Type B pancreatic cell (in vitro differentiated cells): ENCODE measurements at regions not wholly inside any gene's neighbourhood (a gene's known extent, or its start where the extent isn't known, plus 50 kb on each side); places are given as distances from the start of the nearest gene placed in this dataset.

Source experiments
- DNase-seq: peaks from one replicate; pipeline ENCODE4 v3.0.0; 2021; ENCODE audit warnings: mixed read lengths; ENCODE audit not compliant: unreplicated experiment; ENCODE audit errors: extremely low spot score
- H3K27ac Mint-ChIP-seq: 2 replicates; pipeline ENCODE4 v1.8.0; 2021; ENCODE audit warnings: mild to moderate bottlenecking, mixed read lengths
- H3K27me3 Mint-ChIP-seq: 2 replicates; pipeline ENCODE4 v1.8.0; 2021; ENCODE audit warnings: mixed read lengths
- H3K36me3 Mint-ChIP-seq: 2 replicates; pipeline ENCODE4 v1.8.0; 2021; ENCODE audit warnings: mixed read lengths
- H3K4me1 Mint-ChIP-seq: one replicate; pipeline ENCODE4 v1.8.0; 2021; ENCODE audit warnings: mixed read lengths; ENCODE audit not compliant: unreplicated experiment
- H3K4me3 Mint-ChIP-seq: 2 replicates; pipeline ENCODE4 v1.8.0; 2021; ENCODE audit warnings: mild to moderate bottlenecking, mixed read lengths
- H3K9me3 Mint-ChIP-seq: 2 replicates; pipeline ENCODE4 v1.8.0; 2021; ENCODE audit warnings: mixed read lengths
- TF ChIP-seq, protein P1 (sequence below): fragments of 200-600 bp; sonication (generic); conservative IDR thresholded peaks from 2 replicates; pipeline ENCODE4 v1.5.0; 2021; ENCODE audit warnings: antibody characterized with exemption, mild to moderate bottlenecking

GRCh38 chr5:91443761-91444467 lies 60.8 kb upstream of the ARRDC3 start:
- no peak overlapping the region for H3K4me3 Mint-ChIP-seq
- no peaks in the 10 kb centered on the region for H3K4me1 Mint-ChIP-seq
- no peaks in the 10 kb centered on the region for H3K27me3 Mint-ChIP-seq
- H3K27ac Mint-ChIP-seq: no peak overlapping the region
- H3K36me3 Mint-ChIP-seq: no peaks in the 10 kb centered on the region
- DNase-seq: no peak
- TF ChIP-seq, protein P1, sequence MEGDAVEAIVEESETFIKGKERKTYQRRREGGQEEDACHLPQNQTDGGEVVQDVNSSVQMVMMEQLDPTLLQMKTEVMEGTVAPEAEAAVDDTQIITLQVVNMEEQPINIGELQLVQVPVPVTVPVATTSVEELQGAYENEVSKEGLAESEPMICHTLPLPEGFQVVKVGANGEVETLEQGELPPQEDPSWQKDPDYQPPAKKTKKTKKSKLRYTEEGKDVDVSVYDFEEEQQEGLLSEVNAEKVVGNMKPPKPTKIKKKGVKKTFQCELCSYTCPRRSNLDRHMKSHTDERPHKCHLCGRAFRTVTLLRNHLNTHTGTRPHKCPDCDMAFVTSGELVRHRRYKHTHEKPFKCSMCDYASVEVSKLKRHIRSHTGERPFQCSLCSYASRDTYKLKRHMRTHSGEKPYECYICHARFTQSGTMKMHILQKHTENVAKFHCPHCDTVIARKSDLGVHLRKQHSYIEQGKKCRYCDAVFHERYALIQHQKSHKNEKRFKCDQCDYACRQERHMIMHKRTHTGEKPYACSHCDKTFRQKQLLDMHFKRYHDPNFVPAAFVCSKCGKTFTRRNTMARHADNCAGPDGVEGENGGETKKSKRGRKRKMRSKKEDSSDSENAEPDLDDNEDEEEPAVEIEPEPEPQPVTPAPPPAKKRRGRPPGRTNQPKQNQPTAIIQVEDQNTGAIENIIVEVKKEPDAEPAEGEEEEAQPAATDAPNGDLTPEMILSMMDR: no peak
- H3K9me3 Mint-ChIP-seq: peaks cover 5% of the 10 kb centered on the region

DNA sequence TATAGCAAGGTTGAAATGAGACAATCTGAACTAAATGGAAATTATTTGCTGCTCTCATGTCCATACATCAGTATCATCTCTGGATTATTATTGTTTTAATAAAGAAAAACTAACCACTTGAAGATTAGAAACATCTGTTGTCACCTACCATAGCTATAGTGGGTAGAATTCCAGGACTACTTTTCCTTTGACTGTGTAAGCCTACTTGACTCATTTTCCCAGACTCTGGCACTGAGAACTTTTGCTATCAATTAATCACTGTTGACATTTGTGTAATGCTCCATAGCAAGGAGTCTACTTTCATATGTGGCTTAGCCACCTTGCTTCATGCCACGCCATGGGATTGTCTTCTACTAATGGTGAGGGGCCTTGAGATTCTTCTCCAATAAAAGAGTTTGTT lies 59.9 kb upstream of the ARRDC3 start:
- Mint-ChIP-seq H3K27ac (no peak overlapping the region), H3K36me3 (no peaks in the 10 kb centered on the region), H3K4me3 (no peak overlapping the region), H3K27me3 (no peaks in the 10 kb centered on the region), H3K9me3 (peaks cover 2% of the 10 kb centered on the region), H3K4me1 (no peaks in the 10 kb centered on the region)
- DNase-seq: no peak
- TF ChIP-seq, protein P1: no peak

DNA sequence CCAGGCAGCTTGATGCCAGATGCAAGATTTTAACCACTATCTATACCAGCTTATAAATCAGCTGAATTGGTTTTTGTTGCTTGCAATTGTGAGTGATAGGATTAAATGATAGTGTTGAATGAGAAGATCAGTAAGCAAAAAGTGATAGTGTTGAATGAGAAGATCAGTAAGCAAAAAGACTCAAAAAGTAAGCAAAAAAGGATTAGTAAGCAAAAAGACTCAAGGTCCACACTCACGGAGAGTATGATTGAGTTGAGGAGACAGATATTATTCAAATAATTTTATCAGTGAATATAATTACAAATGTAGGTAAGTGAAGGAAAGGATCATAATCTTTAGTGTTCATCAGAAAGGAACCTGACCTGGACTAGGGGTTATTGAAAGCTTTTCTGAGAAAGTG lies 58.0 kb upstream of the ARRDC3 start:
- Mint-ChIP-seq H3K4me3 (no peak overlapping the region), H3K27me3 (no peaks in the 10 kb centered on the region), H3K27ac (no peak overlapping the region), H3K4me1 (no peaks in the 10 kb centered on the region), H3K9me3 (no peaks in the 10 kb centered on the region), H3K36me3 (no peaks in the 10 kb centered on the region)
- TF ChIP-seq, protein P1: no peak
- no peak for DNase-seq

DNA sequence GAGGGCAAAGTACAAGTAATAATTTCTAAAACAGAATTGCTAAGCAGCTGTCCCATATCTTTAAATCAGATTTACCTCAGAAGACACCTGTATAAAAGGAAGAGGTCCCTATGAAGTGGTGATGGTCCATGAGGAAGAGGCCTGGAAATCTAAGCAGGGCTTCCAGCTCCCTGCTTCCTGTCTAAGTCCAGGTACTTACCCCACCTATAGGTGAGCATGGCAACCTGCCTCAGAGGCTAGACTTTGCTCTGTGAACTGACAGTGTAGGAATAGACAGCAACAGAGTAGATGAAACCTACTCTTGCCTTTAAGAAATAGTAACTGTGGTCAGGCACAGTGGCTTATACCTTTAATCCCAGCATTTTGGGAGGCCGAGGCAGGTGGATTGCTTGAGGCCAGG lies 55.8 kb upstream of the ARRDC3 start:
- Mint-ChIP-seq H3K27me3 (no peaks in the 10 kb centered on the region), H3K9me3 (no peaks in the 10 kb centered on the region), H3K27ac (no peak overlapping the region), H3K4me3 (no peak overlapping the region), H3K4me1 (no peaks in the 10 kb centered on the region), H3K36me3 (no peaks in the 10 kb centered on the region)
- DNase-seq: no peak
- TF ChIP-seq, protein P1: no peak

- Mint-ChIP-seq H3K4me1 (no peaks in the 10 kb centered on the region), H3K9me3 (no peaks in the 10 kb centered on the region), H3K4me3 (no peak overlapping the region), H3K27me3 (no peaks in the 10 kb centered on the region), H3K36me3 (no peaks in the 10 kb centered on the region), H3K27ac (no peak overlapping the region)
- TF ChIP-seq, protein P1: no peak
- DNase-seq: no peak
Observed at GRCh38 chr5:91436241-91436640, 53.1 kb upstream of the ARRDC3 start.

DNA sequence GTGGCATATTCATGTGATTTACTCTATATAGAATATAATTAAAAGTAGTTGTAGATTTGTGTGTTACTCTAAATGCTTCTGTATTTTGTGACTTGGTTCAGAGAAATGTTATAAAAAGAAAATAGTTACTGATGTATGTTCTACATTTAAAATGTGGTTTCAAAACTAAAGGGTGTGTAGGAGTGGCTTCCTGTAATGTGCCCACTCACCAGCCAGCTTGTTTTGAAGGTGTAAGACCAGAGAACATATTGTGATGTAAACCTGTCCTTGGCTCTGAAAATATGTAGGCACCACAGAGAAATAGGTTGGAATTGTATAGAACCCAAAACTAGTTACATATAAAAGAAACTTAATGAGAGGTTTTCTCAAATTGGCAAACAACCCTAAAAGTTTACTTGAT lies 51.2 kb upstream of the ARRDC3 start:
- Mint-ChIP-seq H3K27ac (no peak overlapping the region), H3K4me1 (no peaks in the 10 kb centered on the region), H3K27me3 (no peaks in the 10 kb centered on the region), H3K4me3 (no peak overlapping the region), H3K36me3 (no peaks in the 10 kb centered on the region), H3K9me3 (peaks cover under 1% of the 10 kb centered on the region)
- DNase-seq: no peak
- TF ChIP-seq, protein P1: no peak
